H9 (cell line): ENCODE measurements at regions not wholly inside any gene's neighbourhood (a gene's known extent, or its start where the extent isn't known, plus 50 kb on each side); places are given as distances from the start of the nearest gene placed in this dataset.

ENCODE experiments used
- DNase-seq: peaks from one replicate; pipeline ENCODE4 v3.0.0-alpha.2; 2017
- H2AFZ ChIP-seq: one replicate; pipeline ENCODE4 v1.6.1; 2013; ENCODE audit warnings: mild to moderate bottlenecking, low read length, control low read depth, moderate library complexity
- H2AK5ac ChIP-seq: 2 replicates; pipeline ENCODE4 v1.6.1; 2013; ENCODE audit warnings: low read length, control low read depth, mixed read lengths; ENCODE audit not compliant: insufficient read length
- H2BK120ac ChIP-seq: one replicate; pipeline ENCODE4 v1.6.1; 2013; ENCODE audit warnings: low read depth, mild to moderate bottlenecking, low read length, control low read depth, inconsistent platforms; ENCODE audit not compliant: poor library complexity, severe bottlenecking
- H2BK12ac ChIP-seq: 2 replicates; pipeline ENCODE4 v1.6.1; 2013; ENCODE audit warnings: low read length, control low read depth, mixed read lengths, low read depth; ENCODE audit not compliant: insufficient read length
- H2BK15ac ChIP-seq: 2 replicates; pipeline ENCODE4 v1.6.1; 2013; ENCODE audit warnings: low read depth, low read length, control low read depth
- H2BK20ac ChIP-seq: one replicate; pipeline ENCODE4 v1.6.1; 2013; ENCODE audit warnings: low read depth, mild to moderate bottlenecking, low read length, control low read depth, inconsistent platforms; ENCODE audit not compliant: poor library complexity, severe bottlenecking
- H2BK5ac ChIP-seq: 2 replicates; pipeline ENCODE4 v1.6.1; 2013; ENCODE audit warnings: low read length, control low read depth, mixed read lengths; ENCODE audit not compliant: insufficient read length
- H3K14ac ChIP-seq: 2 replicates; pipeline ENCODE4 v1.6.1; 2013; ENCODE audit warnings: low read length, control low read depth; ENCODE audit not compliant: insufficient read depth
- H3K18ac ChIP-seq: 2 replicates; pipeline ENCODE4 v1.6.1; 2013; ENCODE audit warnings: low read depth, mild to moderate bottlenecking, mixed read lengths, low read length, control low read depth; ENCODE audit not compliant: insufficient read length
- H3K23ac ChIP-seq: 2 replicates; pipeline ENCODE4 v1.6.1; 2013; ENCODE audit warnings: low read length, control low read depth, mixed read lengths, low read depth; ENCODE audit not compliant: insufficient read length
- H3K23me2 ChIP-seq: 2 replicates; pipeline ENCODE4 v1.6.1; 2013; ENCODE audit warnings: low read depth, mild to moderate bottlenecking, mixed read lengths, low read length, control low read depth; ENCODE audit not compliant: insufficient read length, poor library complexity, severe bottlenecking
- H3K27ac ChIP-seq: 2 replicates; pipeline ENCODE4 v1.5.1; 2013; ENCODE audit warnings: low read length, control low read depth, mixed read lengths, low read depth; ENCODE audit not compliant: insufficient read length
- H3K27me3 ChIP-seq: 2 replicates; pipeline ENCODE4 v1.6.1; 2013; ENCODE audit warnings: low read length, control low read depth, inconsistent platforms; ENCODE audit not compliant: insufficient read depth
- H3K4ac ChIP-seq: 2 replicates; pipeline ENCODE4 v1.6.1; 2013; ENCODE audit warnings: low read depth, mild to moderate bottlenecking, control low read depth, inconsistent platforms, low read length, moderate library complexity
- H3K4me1 ChIP-seq: 2 replicates; pipeline ENCODE4 v1.6.1; 2013; ENCODE audit warnings: low read length, control low read depth, inconsistent platforms; ENCODE audit not compliant: insufficient read depth
- H3K4me2 ChIP-seq: 2 replicates; pipeline ENCODE4 v1.6.1; 2013; ENCODE audit warnings: low read length, control low read depth, mixed read lengths; ENCODE audit not compliant: insufficient read length, insufficient read depth
- H3K56ac ChIP-seq: 2 replicates; pipeline ENCODE4 v1.6.1; 2013; ENCODE audit warnings: low read depth, mild to moderate bottlenecking, mixed read lengths, low read length, control low read depth; ENCODE audit not compliant: insufficient read length
- H3K79me1 ChIP-seq: 2 replicates; pipeline ENCODE4 v1.6.1; 2013; ENCODE audit warnings: low read depth, mild to moderate bottlenecking, moderate library complexity, low read length, control low read depth, inconsistent platforms; ENCODE audit not compliant: insufficient read depth, poor library complexity, severe bottlenecking
- H3K79me2 ChIP-seq: 2 replicates; pipeline ENCODE4 v1.6.1; 2013; ENCODE audit warnings: low read length, control low read depth, inconsistent platforms; ENCODE audit not compliant: insufficient read depth
- H3K9ac ChIP-seq: 2 replicates; pipeline ENCODE4 v1.6.1; 2013; ENCODE audit warnings: low read length, control low read depth, mixed read lengths; ENCODE audit not compliant: insufficient read length; ENCODE audit errors: extremely low read depth
- H3K9me3 ChIP-seq: one replicate; pipeline ENCODE4 v1.6.1; 2013; ENCODE audit warnings: low read depth, low read length, inconsistent platforms; ENCODE audit not compliant: control insufficient read depth
- H3T11ph ChIP-seq: one replicate; pipeline ENCODE4 v1.6.1; 2013; ENCODE audit warnings: mild to moderate bottlenecking, low read length, control low read depth, inconsistent platforms
- H4K20me1 ChIP-seq: one replicate; pipeline ENCODE4 v1.6.1; 2013; ENCODE audit not compliant: control insufficient read depth, insufficient read length, insufficient read depth
- H4K5ac ChIP-seq: 2 replicates; pipeline ENCODE4 v1.6.1; 2013; ENCODE audit warnings: low read depth, mild to moderate bottlenecking, mixed read lengths, low read length, control low read depth; ENCODE audit not compliant: insufficient read length
- H4K8ac ChIP-seq: replicated peaks from 2 replicates; pipeline ENCODE4 v1.6.1; 2013; ENCODE audit warnings: low read length, control low read depth, mixed read lengths, low read depth; ENCODE audit not compliant: insufficient read length
- H4K91ac ChIP-seq: 2 replicates; pipeline ENCODE4 v1.6.1; 2013; ENCODE audit warnings: low read depth, mild to moderate bottlenecking, moderate library complexity, mixed read lengths, low read length, control low read depth; ENCODE audit not compliant: insufficient read length
- H3K27ac Mint-ChIP-seq, 3 experiments: 2 replicates in 2 of 3; 3 replicates in 1 of 3; pipeline ENCODE4 v1.8.0; 2020 to 2021; ENCODE audit warnings: mixed read lengths in 3 of 3, mild to moderate bottlenecking in 1 of 3, moderate library complexity in 1 of 3
- H3K27me3 Mint-ChIP-seq: 2 replicates; pipeline ENCODE4 v1.8.0; 2021; ENCODE audit warnings: low read depth, mild to moderate bottlenecking, moderate library complexity, mixed read lengths
- H3K36me3 Mint-ChIP-seq, 3 experiments: 2 replicates in 2 of 3; 3 replicates in 1 of 3; pipeline ENCODE4 v1.8.0; 2020 to 2021; ENCODE audit warnings: low read depth in 3 of 3, mixed read lengths in 3 of 3; ENCODE audit not compliant: insufficient read depth in 1 of 3
- H3K4me1 Mint-ChIP-seq, 2 experiments: 2 replicates each; pipeline ENCODE4 v1.8.0; 2020; ENCODE audit warnings: mixed read lengths in 2 of 2
- H3K4me3 Mint-ChIP-seq, 2 experiments: 2 replicates in 1 of 2; 3 replicates in 1 of 2; pipeline ENCODE4 v1.8.0; 2020 to 2021; ENCODE audit warnings: mild to moderate bottlenecking in 2 of 2, mixed read lengths in 2 of 2, moderate library complexity in 1 of 2
- H3K9me3 Mint-ChIP-seq, 2 experiments: 2 replicates in 1 of 2; 3 replicates in 1 of 2; pipeline ENCODE4 v1.8.0; 2020; ENCODE audit warnings: mild to moderate bottlenecking in 2 of 2, mixed read lengths in 2 of 2, moderate library complexity in 1 of 2
- CTCF ChIP-seq: fragments of 200-600 bp; sonication (generic); conservative IDR thresholded peaks from 3 replicates; pipeline ENCODE4 v1.8.0; 2021; ENCODE audit warnings: antibody characterized with exemption, mild to moderate bottlenecking

GRCh38 chr4:144816668-144817067 lies 170.7 kb downstream of the HHIP start:
- Histone ChIP-seq H4K20me1 (no peaks in the 10 kb centered on the region), H2BK20ac (no peak overlapping the region), H2AFZ (no peak overlapping the region), H4K5ac (no peak overlapping the region), H2BK5ac (no peak overlapping the region), H4K91ac (no peak overlapping the region), H3K79me1 (no peaks in the 10 kb centered on the region), H3K27me3 (no peaks in the 10 kb centered on the region), H3K4me1 (no peaks in the 10 kb centered on the region), H3K23ac (no peak overlapping the region), H3K14ac (no peak overlapping the region), H2AK5ac (no peak overlapping the region), H3T11ph (no peak overlapping the region), H3K4ac (no peak overlapping the region), H3K23me2 (no peaks in the 10 kb centered on the region), H3K79me2 (no peaks in the 10 kb centered on the region), H3K18ac (no peak overlapping the region), H3K27ac (no peak overlapping the region), H2BK15ac (no peak overlapping the region), H3K9me3 (no peaks in the 10 kb centered on the region), H3K56ac (no peak overlapping the region), H2BK12ac (no peak overlapping the region), H4K8ac (no peak overlapping the region), H3K4me2 (no peak overlapping the region), H3K9ac (no peak overlapping the region), H2BK120ac (no peak overlapping the region)
- no peak overlapping the region for H3K27ac Mint-ChIP-seq
- H3K4me3 Mint-ChIP-seq, result no peak overlapping the region
- H3K9me3 Mint-ChIP-seq, result peaks cover 12 to 23% of the 10 kb centered on the region in 2 experiments
- H3K36me3 Mint-ChIP-seq, result peaks cover 3 to 20% (median 4%) of the 10 kb centered on the region in 3 experiments; a peak in 6 of 7 replicates
- H3K27me3 Mint-ChIP-seq, result no peaks in the 10 kb centered on the region
- H3K4me1 Mint-ChIP-seq, result peaks cover 0 to 2% of the 10 kb centered on the region in 2 experiments; a peak in 2 of 4 replicates
- no peak for DNase-seq
- no peak for TF ChIP-seq CTCF
